PC-3 (cell line): ENCODE measurements at regions not wholly inside any gene's neighbourhood (a gene's known extent, or its start where the extent isn't known, plus 50 kb on each side); places are given as distances from the start of the nearest gene placed in this dataset.

ENCODE experiments used
- CTCF ChIP-seq: fragments of 300-600 bp; sonication (generic); conservative IDR thresholded peaks from 2 replicates; pipeline ENCODE4 v1.5.1; 2017; ENCODE audit warnings: antibody characterized with exemption, low read depth, mild to moderate bottlenecking, low read length
- EZH2 ChIP-seq: fragments of 300-600 bp; sonication (generic); IDR thresholded peaks from one replicate; pipeline ENCODE4 v1.6.1; 2017; ENCODE audit warnings: antibody characterized with exemption, mild to moderate bottlenecking, low read length; ENCODE audit not compliant: unreplicated experiment

GRCh38 chr1:217968085-217968484 lies 317.0 kb upstream of the RRP15 start:
- no peak for TF ChIP-seq CTCF
- no peak for TF ChIP-seq EZH2
